Smooth muscle cell (in vitro differentiated cells): ENCODE measurements at regions not wholly inside any gene's neighbourhood (a gene's known extent, or its start where the extent isn't known, plus 50 kb on each side); places are given as distances from the start of the nearest gene placed in this dataset.

Experiments used
- DNase-seq: peaks from one replicate; lab custom pipeline; 2025; ENCODE audit not compliant: unreplicated experiment; lab: John Stamatoyannopoulos, UW
- H2AFZ ChIP-seq: fragments of 200-600 bp; sonication (generic); 2 replicates; pipeline ENCODE4 v1.6.0; 2016; ENCODE audit warnings: antibody characterized with exemption, low read depth, mild to moderate bottlenecking
- H3F3A ChIP-seq: fragments of 200-600 bp; sonication (generic); 2 replicates; pipeline ENCODE4 v1.6.0; 2017; ENCODE audit warnings: antibody characterized with exemption, low read depth
- H3K27ac ChIP-seq: fragments of 200-600 bp; sonication (generic); 2 replicates; pipeline ENCODE4 v1.5.1; 2016; ENCODE audit warnings: low read depth, mild to moderate bottlenecking
- H3K27me3 ChIP-seq: fragments of 200-600 bp; sonication (generic); 2 replicates; pipeline ENCODE4 v1.6.1; 2016; ENCODE audit warnings: low read depth, mild to moderate bottlenecking
- H3K36me3 ChIP-seq: fragments of 200-600 bp; sonication (generic); 2 replicates; pipeline ENCODE4 v1.5.1; 2016; ENCODE audit warnings: low read depth
- H3K4me1 ChIP-seq: fragments of 200-600 bp; sonication (generic); 2 replicates; pipeline ENCODE4 v1.5.1; 2016; ENCODE audit warnings: low read depth
- H3K4me2 ChIP-seq: fragments of 200-600 bp; sonication (generic); 2 replicates; pipeline ENCODE4 v1.6.0; 2016; ENCODE audit warnings: mild to moderate bottlenecking
- H3K4me3 ChIP-seq: fragments of 200-600 bp; sonication (generic); 2 replicates; pipeline ENCODE4 v1.5.1; 2016; ENCODE audit warnings: mild to moderate bottlenecking
- H3K79me2 ChIP-seq: fragments of 200-600 bp; sonication (generic); 2 replicates; pipeline ENCODE4 v1.6.0; 2016; ENCODE audit warnings: low read depth, mild to moderate bottlenecking
- H3K9ac ChIP-seq: fragments of 200-600 bp; sonication (generic); 2 replicates; pipeline ENCODE4 v1.6.0; 2016; ENCODE audit warnings: low read depth
- H3K9me3 ChIP-seq: fragments of 200-600 bp; sonication (generic); replicated peaks from 2 replicates; pipeline ENCODE4 v1.5.1; 2016; ENCODE audit warnings: low read depth
- H4K20me1 ChIP-seq: fragments of 200-600 bp; sonication (generic); 2 replicates; pipeline ENCODE4 v1.6.0; 2016; ENCODE audit warnings: low read depth
- CTCF ChIP-seq: fragments of 200-600 bp; sonication (generic); IDR thresholded peaks from 2 replicates; pipeline ENCODE4 v1.5.1; 2017; ENCODE audit warnings: borderline replicate concordance, mild to moderate bottlenecking, antibody characterized with exemption; ENCODE audit not compliant: insufficient read depth, poor library complexity, severe bottlenecking
- WGBS: methylation state at CpG from one replicate; pipeline ENCODE4 v1.1.7; 2016; ENCODE audit warnings: low lambda C conversion rate; 5-methylcytosine and 5-hydroxymethylcytosine counted together

GRCh38 chr3:76731471-76731870, 308.4 kb upstream of the ROBO2 start:
- Histone ChIP-seq H2AFZ (no peak overlapping the region), H4K20me1 (no peaks in the 10 kb centered on the region), H3K36me3 (no peaks in the 10 kb centered on the region), H3K4me2 (no peak overlapping the region), H3F3A (no peaks in the 10 kb centered on the region), H3K9me3 (no peaks in the 10 kb centered on the region), H3K27me3 (no peaks in the 10 kb centered on the region), H3K79me2 (no peaks in the 10 kb centered on the region), H3K4me3 (no peak overlapping the region), H3K4me1 (no peaks in the 10 kb centered on the region), H3K9ac (no peak overlapping the region), H3K27ac (no peak overlapping the region)
- DNase-seq = no peak
- TF ChIP-seq CTCF = no peak
- 100% methylated on average over 1 of the region's 1 CpG for WGBS

- Histone ChIP-seq H3K27ac (no peak overlapping the region), H3F3A (no peaks in the 10 kb centered on the region), H4K20me1 (no peaks in the 10 kb centered on the region), H3K4me3 (no peak overlapping the region), H3K4me1 (no peaks in the 10 kb centered on the region), H3K4me2 (no peak overlapping the region), H3K79me2 (no peaks in the 10 kb centered on the region), H3K27me3 (no peaks in the 10 kb centered on the region), H3K36me3 (no peaks in the 10 kb centered on the region), H3K9me3 (no peaks in the 10 kb centered on the region), H2AFZ (no peak overlapping the region), H3K9ac (no peak overlapping the region)
- TF ChIP-seq CTCF = no peak
- WGBS = 100% methylated on average over 1 of the region's 1 CpG
- no peak for DNase-seq
These were observed 306.7 kb upstream of the ROBO2 start for GRCh38 chr3:76733073-76733759.

GRCh38 chr3:76735152-76735551, 304.7 kb upstream of the ROBO2 start:
- Histone ChIP-seq H2AFZ (no peak overlapping the region), H3K4me2 (no peak overlapping the region), H4K20me1 (no peaks in the 10 kb centered on the region), H3F3A (no peaks in the 10 kb centered on the region), H3K79me2 (no peaks in the 10 kb centered on the region), H3K9me3 (no peaks in the 10 kb centered on the region), H3K27me3 (no peaks in the 10 kb centered on the region), H3K9ac (no peak overlapping the region), H3K4me3 (no peak overlapping the region), H3K4me1 (no peaks in the 10 kb centered on the region), H3K36me3 (no peaks in the 10 kb centered on the region), H3K27ac (no peak overlapping the region)
- no peak for TF ChIP-seq CTCF
- 56% methylated on average over 3 of the region's 3 CpGs for WGBS
- no peak for DNase-seq

GRCh38 chr3:76753599-76753998, 286.3 kb upstream of the ROBO2 start:
- no peak overlapping the region for H3K9ac ChIP-seq
- DNase-seq = no peak
- H3K36me3 ChIP-seq = no peaks in the 10 kb centered on the region
- no peaks in the 10 kb centered on the region for H4K20me1 ChIP-seq
- H2AFZ ChIP-seq = no peak overlapping the region
- no peaks in the 10 kb centered on the region for H3F3A ChIP-seq
- TF ChIP-seq CTCF = peak; percentile 34
- no peak overlapping the region for H3K4me2 ChIP-seq
- no peak overlapping the region for H3K27ac ChIP-seq
- no peak overlapping the region for H3K4me3 ChIP-seq
- WGBS = 73% methylated on average over 2 of the region's 2 CpGs
- H3K27me3 ChIP-seq = no peaks in the 10 kb centered on the region
- no peaks in the 10 kb centered on the region for H3K9me3 ChIP-seq
- no peaks in the 10 kb centered on the region for H3K4me1 ChIP-seq
- no peaks in the 10 kb centered on the region for H3K79me2 ChIP-seq
